NCI-H526 treated with DMSO at 0.1 percent for 48 hours (cell line): ENCODE measurements at regions not wholly inside any gene's neighbourhood (a gene's known extent, or its start where the extent isn't known, plus 50 kb on each side); places are given as distances from the start of the nearest gene placed in this dataset.
A peak's percentile ranks its signal among the peaks of the same experiment; 100 is the strongest.

Source experiments
- DNase-seq: peaks from one replicate; lab custom pipeline; 2025; lab: John Stamatoyannopoulos, UW

- peak; percentile 2 for DNase-seq
Measured at GRCh38 chr20:40319741-40320516, 369.1 kb downstream of the MAFB start.

DNA sequence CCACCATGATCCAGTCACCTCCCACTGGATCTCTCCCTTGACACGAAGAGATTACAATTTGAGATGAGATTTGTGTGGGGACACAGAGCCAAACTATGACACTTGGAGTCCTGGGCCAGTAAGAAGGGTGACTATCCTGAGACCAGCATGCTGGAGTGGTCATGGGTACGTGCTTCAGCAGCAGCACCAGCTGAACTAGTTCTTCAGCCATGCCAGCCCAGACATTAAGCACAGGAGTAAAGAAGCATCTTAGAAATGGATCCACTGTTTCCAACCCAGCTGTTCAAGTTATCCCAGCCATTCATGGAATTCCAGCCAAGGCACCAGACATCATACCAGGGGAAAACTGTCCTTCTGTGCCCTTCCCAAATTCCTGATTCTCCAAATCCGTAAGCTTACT is 370.0 kb downstream of the MAFB start:
- no peak for DNase-seq

- DNase-seq: no peak
Measured at GRCh38 chr20:40317156-40317790, 371.8 kb downstream of the MAFB start.

- DNase-seq: no peak
Measured at GRCh38 chr20:40314278-40314677, 374.8 kb downstream of the MAFB start.

DNA sequence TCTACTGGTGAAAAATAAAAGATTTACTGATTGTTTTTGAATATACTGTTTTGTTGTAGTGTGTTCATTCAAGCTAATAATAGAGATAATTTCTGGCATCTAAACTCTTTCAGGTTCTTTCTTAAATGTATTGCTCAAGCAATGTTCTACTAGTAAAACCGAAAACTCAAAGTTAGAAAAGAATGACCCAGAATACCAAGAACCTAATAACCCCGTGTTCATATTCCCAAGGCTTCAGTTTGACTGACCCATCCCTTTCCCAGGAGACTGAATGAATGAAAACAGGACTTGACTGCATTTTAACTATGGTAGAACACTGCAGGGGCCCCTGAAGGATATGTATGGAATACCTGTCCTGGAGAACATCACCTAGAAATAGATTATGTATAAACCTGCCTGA is 375.3 kb downstream of the MAFB start:
- no peak for DNase-seq

- DNase-seq: no peak
Measured at GRCh38 chr20:40309731-40310130, 379.3 kb downstream of the MAFB start.

DNA sequence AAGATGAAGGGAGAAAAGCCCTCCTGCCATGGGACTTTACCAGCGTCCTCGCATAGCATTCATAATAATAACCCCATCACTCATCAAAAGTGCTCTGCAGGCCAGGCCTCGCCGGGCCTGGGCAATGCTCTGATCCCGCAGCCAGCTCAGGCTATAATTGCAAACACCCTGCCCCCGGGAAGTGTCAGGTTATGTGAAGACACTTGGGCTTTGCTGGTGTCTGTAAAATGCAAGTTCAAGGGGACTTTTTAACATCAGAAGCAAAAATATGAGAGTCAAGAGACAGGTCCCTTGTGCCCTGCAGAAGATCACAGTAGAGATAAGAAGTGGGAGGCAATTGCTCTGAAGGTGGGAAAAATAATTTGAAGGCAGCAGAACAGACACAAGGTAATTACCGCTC is 381.0 kb downstream of the MAFB start:
- DNase-seq: no peak

DNA sequence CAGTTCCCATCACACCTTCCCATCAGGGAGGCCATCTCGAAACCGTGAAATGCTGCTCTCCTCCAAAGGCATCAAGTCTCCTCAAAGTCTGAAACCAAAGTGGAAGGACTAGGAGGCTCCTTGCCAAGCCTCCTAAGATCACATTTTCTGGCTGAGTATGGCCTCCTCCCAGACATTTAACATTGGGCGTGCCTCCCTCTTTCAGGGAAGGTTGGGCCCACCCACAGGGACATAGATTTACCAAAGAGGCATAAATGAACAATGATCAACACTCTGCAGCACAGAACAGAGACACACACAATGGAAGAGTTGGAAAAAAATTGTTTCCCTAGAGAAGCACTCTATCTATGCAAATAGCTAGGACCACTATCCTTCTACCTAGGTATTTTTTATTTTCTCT is 381.8 kb downstream of the MAFB start:
- DNase-seq: no peak

DNA sequence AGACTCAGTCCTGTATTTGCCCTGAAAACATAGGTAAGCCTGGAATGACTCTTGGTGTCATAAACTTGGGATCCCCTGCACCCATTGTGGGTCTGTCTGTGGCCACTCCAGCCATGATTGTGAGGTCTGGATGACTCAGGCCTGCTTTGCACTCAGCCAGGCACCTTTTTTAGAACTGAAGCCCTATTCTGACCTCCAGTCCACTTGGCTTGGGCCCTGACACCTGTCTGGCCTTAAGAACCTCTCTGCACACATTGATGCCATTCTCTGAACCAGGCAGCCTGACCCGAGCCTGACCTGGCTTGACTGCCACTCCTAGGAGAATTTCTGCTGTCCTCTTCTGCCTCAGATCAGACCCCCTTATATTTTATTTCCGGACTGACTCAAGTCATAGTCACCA is 383.7 kb downstream of the MAFB start:
- DNase-seq: no peak

- no peak for DNase-seq
Measured at GRCh38 chr20:40304119-40304613, 384.9 kb downstream of the MAFB start.

GRCh38 chr20:40294747-40295146 is 394.3 kb downstream of the MAFB start:
- DNase-seq: no peak

- no peak for DNase-seq
Measured at GRCh38 chr20:40294175-40294574, 394.9 kb downstream of the MAFB start.

DNA sequence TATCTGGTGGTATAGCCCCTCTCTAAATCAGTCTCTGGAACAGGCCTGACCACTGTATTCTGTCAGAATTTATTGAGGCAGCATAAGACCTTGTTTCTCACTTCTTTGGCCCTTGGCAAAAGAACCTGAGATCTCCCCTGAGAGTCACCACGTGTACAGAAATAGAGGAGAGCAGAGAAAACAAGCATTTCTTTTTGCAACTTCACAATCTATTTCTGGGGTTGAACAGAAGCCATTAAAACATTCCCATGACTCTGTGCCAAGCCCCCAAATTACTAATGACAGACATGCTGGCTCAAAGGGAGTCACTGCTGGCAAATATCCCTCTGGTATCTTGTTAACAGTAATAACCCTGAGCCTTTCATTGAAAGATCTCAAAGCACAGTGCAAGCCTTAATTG is 395.3 kb downstream of the MAFB start:
- no peak for DNase-seq

GRCh38 chr20:40291493-40292135 is 397.4 kb downstream of the MAFB start:
- no peak for DNase-seq

GRCh38 chr20:40287683-40288082 is 401.4 kb downstream of the MAFB start:
- DNase-seq: peak; percentile 82

DNA sequence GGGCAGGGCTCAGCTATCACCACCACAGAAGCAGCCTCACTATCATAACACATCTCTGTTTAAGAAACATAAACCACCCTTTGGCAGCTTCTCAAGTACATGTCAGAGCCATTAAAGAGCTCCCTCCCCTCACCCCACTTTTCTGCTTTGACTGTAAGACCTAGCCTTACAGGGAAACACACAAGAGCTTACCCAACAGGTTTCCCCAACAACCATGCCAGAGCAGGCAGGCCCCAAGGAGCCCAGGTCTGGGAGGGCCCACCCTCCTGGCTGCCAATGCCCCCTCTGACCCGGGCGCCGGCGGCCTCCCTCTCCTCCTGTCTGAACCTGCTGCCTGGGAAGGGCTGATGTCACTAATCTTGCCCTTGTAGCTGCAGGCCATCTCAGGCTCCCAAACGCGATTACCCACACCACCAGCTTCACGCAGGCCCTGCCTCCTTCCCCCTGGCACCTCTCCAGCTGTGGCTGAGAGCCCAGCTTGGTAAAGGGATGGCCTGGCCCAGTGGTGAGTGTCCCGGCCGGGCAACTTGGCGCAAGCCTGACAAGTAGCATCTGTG is 402.0 kb downstream of the MAFB start:
- DNase-seq: no peak

- no peak for DNase-seq
Measured at GRCh38 chr20:40284611-40285010, 404.4 kb downstream of the MAFB start.

DNA sequence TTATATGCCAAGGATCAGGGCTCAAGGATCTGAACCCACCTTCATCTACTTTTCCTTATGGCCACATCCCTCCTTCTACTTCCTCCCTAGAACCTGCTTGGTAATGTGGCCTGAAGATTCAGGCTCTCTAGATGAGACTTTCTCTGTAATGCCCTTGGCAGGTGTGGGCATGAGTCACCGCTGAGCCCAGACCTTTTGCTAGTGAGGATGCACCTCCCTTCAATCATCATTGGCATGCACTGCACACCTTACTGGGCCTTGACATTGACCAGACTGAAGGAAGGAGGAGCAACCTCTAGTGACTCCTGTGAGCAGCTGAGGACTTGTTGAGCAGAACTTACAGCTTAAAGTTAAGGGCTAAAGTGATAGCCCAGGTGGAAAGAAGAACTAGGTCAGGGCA is 405.3 kb downstream of the MAFB start:
- DNase-seq: no peak

DNA sequence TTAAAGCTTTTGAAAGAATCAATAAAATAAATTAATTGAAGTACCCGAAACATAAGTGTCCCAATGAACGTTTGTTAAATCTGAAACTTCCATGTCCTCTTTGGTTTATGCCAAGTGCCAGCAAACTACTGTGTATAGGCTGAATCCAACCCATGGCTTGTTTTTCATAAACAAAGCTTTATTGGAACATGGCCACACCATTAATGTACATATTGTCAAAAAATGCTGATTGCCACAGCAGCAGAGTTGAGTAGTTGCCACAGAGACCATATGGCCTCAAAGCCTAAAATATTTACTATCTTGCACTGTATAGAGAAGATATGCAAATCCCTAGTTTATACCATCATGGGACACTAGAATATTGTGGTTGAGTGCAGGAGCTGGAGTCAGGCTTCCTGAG is 406.1 kb downstream of the MAFB start:
- DNase-seq: no peak

DNA sequence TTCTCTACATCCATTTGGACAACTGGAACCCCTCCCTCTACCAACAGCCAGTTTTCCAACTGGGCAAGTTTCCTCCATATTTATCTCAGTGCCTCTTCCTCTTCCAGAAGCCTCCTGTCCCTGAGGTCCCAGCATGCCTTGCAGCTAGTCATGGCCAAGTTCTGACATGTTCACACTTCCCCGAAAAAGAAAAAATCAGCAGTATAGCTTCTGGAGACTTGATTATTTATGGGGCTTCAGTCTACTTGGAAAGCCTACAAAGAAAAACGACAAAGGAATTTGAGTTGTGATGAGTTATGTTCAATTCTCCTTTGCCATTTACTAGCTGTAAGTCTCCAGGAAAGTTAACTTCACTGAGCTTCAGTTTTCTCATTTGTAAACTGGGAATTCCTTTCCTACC is 406.5 kb downstream of the MAFB start:
- DNase-seq: no peak

- no peak for DNase-seq
Measured at GRCh38 chr20:40280616-40281015, 408.4 kb downstream of the MAFB start.

DNA sequence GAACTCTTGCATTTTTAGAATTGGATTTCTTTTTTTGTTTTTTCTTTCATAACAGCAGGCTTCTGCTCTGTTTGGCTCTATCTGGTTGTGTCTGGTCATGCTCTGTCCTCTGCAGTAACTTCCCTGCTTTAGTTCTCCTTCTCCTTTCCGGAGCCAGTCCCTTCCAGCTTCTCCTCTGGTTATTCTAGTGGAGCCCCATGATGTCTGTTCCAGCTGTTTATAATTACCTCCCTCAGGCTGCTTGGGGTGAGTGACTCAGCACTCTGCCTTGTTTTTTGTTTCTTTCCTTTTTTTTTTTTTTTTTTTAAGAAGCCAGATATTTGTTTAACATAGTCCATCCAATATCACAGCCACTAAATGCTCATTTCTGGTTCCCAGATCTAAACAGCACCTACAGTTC is 409.6 kb downstream of the MAFB start:
- no peak for DNase-seq

DNA sequence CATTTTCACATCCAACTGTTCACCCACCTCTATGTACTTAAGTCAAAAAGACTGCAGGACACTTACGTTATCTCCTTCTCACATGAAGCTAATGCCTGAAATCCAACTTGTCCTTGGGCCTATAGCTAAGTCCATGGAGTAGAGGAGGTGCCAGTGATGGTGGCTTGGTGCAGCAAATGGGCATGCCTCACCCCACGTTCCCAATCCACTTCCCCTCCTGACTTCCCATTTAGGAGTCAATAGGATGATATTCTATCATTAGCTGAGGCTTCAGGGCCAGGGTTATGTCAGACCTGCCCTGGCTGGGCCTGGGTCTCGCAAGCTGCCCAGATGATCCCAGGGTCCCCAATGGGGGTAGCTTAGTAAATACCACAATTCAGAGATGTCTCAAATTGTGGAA is 410.4 kb downstream of the MAFB start:
- DNase-seq: no peak
